Ishikawa (cell line): ENCODE measurements at regions not wholly inside any gene's neighbourhood (a gene's known extent, or its start where the extent isn't known, plus 50 kb on each side); places are given as distances from the start of the nearest gene placed in this dataset.

Experiments used
- CEBPB ChIP-seq: IDR thresholded peaks from 2 replicates; pipeline ENCODE4 v1.6.1; 2012
- EP300 ChIP-seq: IDR thresholded peaks from 2 replicates; pipeline ENCODE4 v1.6.1; 2012; ENCODE audit warnings: borderline replicate concordance
- FOXM1 ChIP-seq: IDR thresholded peaks from 2 replicates; pipeline ENCODE4 v1.6.1; 2012; ENCODE audit warnings: low read depth, borderline replicate concordance
- NFIC ChIP-seq: IDR thresholded peaks from 2 replicates; pipeline ENCODE4 v1.6.1; 2012
- REST ChIP-seq: IDR thresholded peaks from 2 replicates; pipeline ENCODE4 v1.6.1; 2012; ENCODE audit warnings: low read depth, mild to moderate bottlenecking
- TCF12 ChIP-seq: IDR thresholded peaks from 2 replicates; pipeline ENCODE4 v1.6.1; 2012; ENCODE audit warnings: low read depth
- USF1 ChIP-seq: IDR thresholded peaks from 2 replicates; pipeline ENCODE4 v1.6.1; 2012
- YY1 ChIP-seq: IDR thresholded peaks from 2 replicates; pipeline ENCODE4 v1.6.1; 2012; ENCODE audit warnings: low read depth
- TF ChIP-seq, protein P1 (sequence below): IDR thresholded peaks from 2 replicates; pipeline ENCODE4 v1.6.1; 2012

DNA sequence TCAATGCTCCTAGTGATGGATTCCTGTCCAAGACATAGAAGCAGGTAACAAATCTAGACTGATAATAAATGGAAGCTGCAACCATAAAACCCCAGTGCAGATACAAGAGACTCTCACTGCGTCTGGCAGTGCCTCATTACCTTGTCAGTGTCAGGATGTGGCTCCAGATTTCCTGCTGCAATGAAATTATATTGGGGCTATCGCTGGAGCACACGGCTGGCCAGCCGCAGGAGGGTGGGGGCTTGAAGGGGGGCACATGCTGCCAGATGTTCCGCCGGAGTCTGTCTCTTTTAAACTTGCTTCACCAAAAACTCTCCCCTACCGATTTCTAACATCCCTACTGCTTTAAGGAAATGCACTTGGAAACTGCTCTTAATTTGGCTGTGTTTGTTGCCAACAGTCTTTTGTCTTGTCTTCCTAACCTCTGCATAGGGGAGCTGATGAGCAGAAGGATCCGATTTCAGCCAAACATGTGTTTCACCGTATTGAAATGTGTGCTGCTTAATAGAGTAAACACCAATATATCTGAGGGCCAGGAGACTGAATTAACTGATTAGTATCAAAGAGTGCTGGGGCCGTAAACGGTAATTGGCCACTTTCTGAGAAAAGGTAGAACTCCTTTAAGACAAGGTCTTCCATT lies 102.2 kb upstream of the EXOC2 start:
- TF ChIP-seq, protein P1, sequence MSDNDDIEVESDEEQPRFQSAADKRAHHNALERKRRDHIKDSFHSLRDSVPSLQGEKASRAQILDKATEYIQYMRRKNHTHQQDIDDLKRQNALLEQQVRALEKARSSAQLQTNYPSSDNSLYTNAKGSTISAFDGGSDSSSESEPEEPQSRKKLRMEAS = no peak
- no peak for TF ChIP-seq FOXM1
- TF ChIP-seq REST = no peak
- TF ChIP-seq YY1 = no peak
- TF ChIP-seq EP300 = no peak
- TF ChIP-seq CEBPB = no peak
- TF ChIP-seq NFIC = no peak
- no peak for TF ChIP-seq USF1
- no peak for TF ChIP-seq TCF12
